GM12873 (cell line): ENCODE measurements at regions not wholly inside any gene's neighbourhood (a gene's known extent, or its start where the extent isn't known, plus 50 kb on each side); places are given as distances from the start of the nearest gene placed in this dataset.

ENCODE experiments used
- CTCF ChIP-seq: IDR thresholded peaks from 2 replicates; pipeline ENCODE4 v1.5.1; 2012; ENCODE audit warnings: low read depth, mild to moderate bottlenecking, moderate library complexity, low read length, control low read depth; ENCODE audit not compliant: insufficient read depth; ENCODE audit errors: missing control alignments

- no peak for TF ChIP-seq CTCF
These were observed 70.7 kb downstream of the COX7C start for GRCh38 chr5:86688406-86688805.

DNA sequence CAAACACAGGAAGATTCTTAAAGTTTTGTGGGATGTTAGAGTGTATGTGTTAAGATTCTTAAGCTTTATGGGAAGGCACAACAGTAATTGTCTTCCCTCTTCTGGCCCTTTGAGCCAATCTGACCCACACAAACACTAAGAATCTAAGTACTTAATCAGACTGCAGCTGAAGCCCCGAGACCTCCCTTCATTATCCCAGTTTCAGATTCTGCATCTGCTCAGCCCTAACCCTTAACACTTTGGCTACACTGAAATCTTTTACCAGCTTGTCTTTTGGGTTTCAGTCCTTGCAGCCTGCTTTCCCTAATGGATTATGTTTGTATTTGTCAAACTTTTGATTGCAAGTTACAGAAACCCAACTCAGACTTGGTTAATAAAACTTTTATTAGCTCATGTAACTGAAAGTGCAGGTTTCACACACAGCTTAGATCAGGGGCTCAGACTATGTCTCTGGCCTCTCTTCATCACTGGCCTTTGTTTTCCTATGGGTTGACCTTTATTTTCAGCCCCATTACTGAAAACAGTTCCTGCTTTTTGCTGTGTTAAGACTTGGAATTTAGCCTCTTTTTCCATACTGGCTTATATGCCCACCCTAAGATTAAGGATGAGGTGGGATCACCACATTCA is 71.5 kb downstream of the COX7C start:
- TF ChIP-seq CTCF: no peak

- TF ChIP-seq CTCF: no peak
These were observed 91.6 kb downstream of the COX7C start for GRCh38 chr5:86709157-86709881.

DNA sequence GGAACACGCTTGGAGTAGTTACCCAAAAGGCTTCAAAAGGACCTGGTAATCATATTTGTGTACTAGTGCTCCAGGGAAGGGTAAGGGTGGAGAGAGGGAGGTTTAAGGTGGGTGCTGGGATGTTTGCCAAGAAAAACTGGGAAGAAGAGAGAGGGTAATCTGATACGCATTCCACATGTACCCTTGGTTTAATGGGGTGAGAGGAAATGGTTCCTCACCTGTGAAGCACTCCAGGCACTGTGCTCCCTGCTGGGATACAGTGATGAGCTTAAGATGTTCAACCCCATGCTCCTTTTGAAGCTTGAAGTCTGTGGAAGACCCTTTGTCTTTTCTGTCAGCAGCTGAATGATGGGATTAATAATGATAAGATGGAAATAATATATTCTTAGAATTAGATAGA is 98.4 kb downstream of the COX7C start:
- TF ChIP-seq CTCF: no peak

GRCh38 chr5:86735370-86735769 is 117.6 kb downstream of the COX7C start:
- TF ChIP-seq CTCF: no peak

GRCh38 chr5:86737579-86737978 is 119.8 kb downstream of the COX7C start:
- no peak for TF ChIP-seq CTCF

GRCh38 chr5:86748538-86749105 is 130.9 kb downstream of the COX7C start:
- no peak for TF ChIP-seq CTCF
